Fibroblast of lung (primary cell): ENCODE measurements at regions not wholly inside any gene's neighbourhood (a gene's known extent, or its start where the extent isn't known, plus 50 kb on each side); places are given as distances from the start of the nearest gene placed in this dataset.

Source experiments
- DNase-seq, 2 donors: peaks; one replicate each; pipeline versions ENCODE4 v3.0.0 to v3.0.0-alpha.2; 2010; ENCODE audit warnings: low read depth in 2 of 2
- H2AFZ ChIP-seq: 2 replicates; pipeline ENCODE4 v1.5.1; 2012; ENCODE audit warnings: low read length, control low read depth, inconsistent platforms
- H3K27ac ChIP-seq: 2 replicates; pipeline ENCODE4 v1.5.1; 2011; ENCODE audit warnings: low read length, control low read depth; ENCODE audit not compliant: insufficient read depth
- H3K27me3 ChIP-seq: 2 replicates; pipeline ENCODE4 v1.5.1; 2011; ENCODE audit warnings: mild to moderate bottlenecking, low read length; ENCODE audit not compliant: control insufficient read depth, insufficient read depth
- H3K36me3 ChIP-seq: 2 replicates; pipeline ENCODE4 v1.5.1; 2011; ENCODE audit warnings: low read length; ENCODE audit not compliant: control insufficient read depth, insufficient read depth
- H3K4me1 ChIP-seq: 2 replicates; pipeline ENCODE4 v1.5.1; 2011; ENCODE audit warnings: low read length; ENCODE audit not compliant: control insufficient read depth, insufficient read depth; ENCODE audit errors: extremely low read depth
- H3K4me2 ChIP-seq: 2 replicates; pipeline ENCODE4 v1.5.1; 2011; ENCODE audit warnings: low read length, control low read depth; ENCODE audit not compliant: insufficient read depth; ENCODE audit errors: extremely low read depth
- H3K4me3 ChIP-seq, 4 experiments: fragments of 200-600 bp in 1 of 4; sonication (generic) in 1 of 4; replicated peaks in 1 of 4; 2 replicates each; pipeline ENCODE4 v1.5.1; 2011 to 2016; ENCODE audit warnings: low read length in 4 of 4, low read depth in 3 of 4, mild to moderate bottlenecking in 3 of 4, control low read depth in 2 of 4, inconsistent platforms in 1 of 4, mixed read lengths in 1 of 4; ENCODE audit not compliant: insufficient read depth in 1 of 4; ENCODE audit errors: control extremely low read depth in 1 of 4
- H3K79me2 ChIP-seq: 2 replicates; pipeline ENCODE4 v1.5.1; 2012; ENCODE audit warnings: mild to moderate bottlenecking, low read length, inconsistent platforms; ENCODE audit not compliant: control insufficient read depth, insufficient read depth
- H3K9ac ChIP-seq: 2 replicates; pipeline ENCODE4 v1.5.1; 2011; ENCODE audit warnings: mild to moderate bottlenecking, low read length, control low read depth; ENCODE audit not compliant: insufficient read depth
- H3K9me3 ChIP-seq: 2 replicates; pipeline ENCODE4 v1.5.1; 2012; ENCODE audit warnings: low read depth, low read length; ENCODE audit not compliant: control insufficient read depth, insufficient read depth
- H4K20me1 ChIP-seq: 2 replicates; pipeline ENCODE4 v1.5.1; 2011; ENCODE audit warnings: low read length; ENCODE audit not compliant: control insufficient read depth, insufficient read depth; ENCODE audit errors: extremely low read depth
- CTCF ChIP-seq, 2 donors: IDR thresholded peaks in 1 of 2; conservative IDR thresholded peaks in 1 of 2; 1 replicate in 1 of 2; 2 replicates in 1 of 2; pipeline ENCODE4 v1.5.1; 2011 to 2012; ENCODE audit warnings: low read length in 2 of 2, control low read depth in 1 of 2, inconsistent platforms in 1 of 2, low read depth in 1 of 2, mild to moderate bottlenecking in 1 of 2
- EZH2 ChIP-seq: IDR thresholded peaks from 2 replicates; pipeline ENCODE4 v1.5.1; 2012; ENCODE audit warnings: low read length, control low read depth, mild to moderate bottlenecking; ENCODE audit errors: missing control alignments

- Histone ChIP-seq H3K79me2 (no peaks in the 10 kb centered on the region), H2AFZ (no peak overlapping the region), H3K4me1 (no peaks in the 10 kb centered on the region), H4K20me1 (no peaks in the 10 kb centered on the region), H3K4me3 (no peak overlapping the region), H3K9me3 (no peaks in the 10 kb centered on the region), H3K27me3 (no peaks in the 10 kb centered on the region), H3K36me3 (no peaks in the 10 kb centered on the region), H3K4me2 (no peak overlapping the region), H3K9ac (no peak overlapping the region), H3K27ac (no peak overlapping the region)
- no peak for DNase-seq
- no peak for TF ChIP-seq CTCF (conservative IDR thresholded peaks at IDR 0.05 in 1 of 2, IDR thresholded peaks at IDR 0.05 in 1 of 2; ENCODE audit: low read depth in 1 of 2, low read length in 2 of 2)
- TF ChIP-seq EZH2 = no peak
These were observed 74.9 kb upstream of the TMPRSS15 start for GRCh38 chr21:18478513-18478912.

- H3K4me1 ChIP-seq = no peaks in the 10 kb centered on the region
- H4K20me1 ChIP-seq = no peaks in the 10 kb centered on the region
- H3K79me2 ChIP-seq = no peaks in the 10 kb centered on the region
- no peak overlapping the region for H2AFZ ChIP-seq
- no peak overlapping the region for H3K4me2 ChIP-seq
- no peak for DNase-seq
- no peak overlapping the region for H3K27ac ChIP-seq
- H3K36me3 ChIP-seq = no peaks in the 10 kb centered on the region
- no peak for TF ChIP-seq CTCF (conservative IDR thresholded peaks at IDR 0.05 in 1 of 2, IDR thresholded peaks at IDR 0.05 in 1 of 2; ENCODE audit: low read depth in 1 of 2, low read length in 2 of 2)
- no peak for TF ChIP-seq EZH2
- H3K9ac ChIP-seq = no peak overlapping the region
- H3K27me3 ChIP-seq = no peaks in the 10 kb centered on the region
- no peak overlapping the region for H3K4me3 ChIP-seq
- no peaks in the 10 kb centered on the region for H3K9me3 ChIP-seq
These were observed 84.7 kb upstream of the TMPRSS15 start for GRCh38 chr21:18488252-18488651.

GRCh38 chr21:18493422-18493821 lies 89.8 kb upstream of the TMPRSS15 start:
- Histone ChIP-seq H3K4me3 (no peak overlapping the region), H4K20me1 (no peaks in the 10 kb centered on the region), H3K27ac (no peak overlapping the region), H3K9me3 (no peaks in the 10 kb centered on the region), H3K27me3 (no peaks in the 10 kb centered on the region), H3K79me2 (no peaks in the 10 kb centered on the region), H3K4me1 (no peaks in the 10 kb centered on the region), H3K4me2 (no peak overlapping the region), H2AFZ (no peak overlapping the region), H3K36me3 (no peaks in the 10 kb centered on the region), H3K9ac (no peak overlapping the region)
- DNase-seq = peak; percentile 28 to 89
- TF ChIP-seq CTCF (conservative IDR thresholded peaks at IDR 0.05 in 1 of 2, IDR thresholded peaks at IDR 0.05 in 1 of 2; ENCODE audit: low read depth in 1 of 2, low read length in 2 of 2) (no peak), EZH2 (no peak)
